Ishikawa (cell line): ENCODE measurements at regions not wholly inside any gene's neighbourhood (a gene's known extent, or its start where the extent isn't known, plus 50 kb on each side); places are given as distances from the start of the nearest gene placed in this dataset.

Experiments used
- CEBPB ChIP-seq: IDR thresholded peaks from 2 replicates; pipeline ENCODE4 v1.6.1; 2012
- CREB1 ChIP-seq: IDR thresholded peaks from 2 replicates; pipeline ENCODE4 v1.6.1; 2012; ENCODE audit warnings: low read depth
- EGR1 ChIP-seq: IDR thresholded peaks from 2 replicates; pipeline ENCODE4 v1.6.1; 2012
- EP300 ChIP-seq: IDR thresholded peaks from 2 replicates; pipeline ENCODE4 v1.6.1; 2012; ENCODE audit warnings: borderline replicate concordance
- FOXM1 ChIP-seq: IDR thresholded peaks from 2 replicates; pipeline ENCODE4 v1.6.1; 2012; ENCODE audit warnings: low read depth, borderline replicate concordance
- NFIC ChIP-seq: IDR thresholded peaks from 2 replicates; pipeline ENCODE4 v1.6.1; 2012
- RAD21 ChIP-seq: IDR thresholded peaks from 2 replicates; pipeline ENCODE4 v1.6.1; 2012; ENCODE audit warnings: low read depth
- TAF1 ChIP-seq: IDR thresholded peaks from 2 replicates; pipeline ENCODE4 v1.6.1; 2012; ENCODE audit warnings: low read depth, mild to moderate bottlenecking
- TCF12 ChIP-seq: IDR thresholded peaks from 2 replicates; pipeline ENCODE4 v1.6.1; 2012; ENCODE audit warnings: low read depth
- TEAD4 ChIP-seq: IDR thresholded peaks from 2 replicates; pipeline ENCODE4 v1.6.1; 2012
- YY1 ChIP-seq: IDR thresholded peaks from 2 replicates; pipeline ENCODE4 v1.6.1; 2012; ENCODE audit warnings: low read depth
- ZBTB7A ChIP-seq: IDR thresholded peaks from 2 replicates; pipeline ENCODE4 v1.6.1; 2012; ENCODE audit warnings: low read depth
- TF ChIP-seq, protein P1 (sequence below): IDR thresholded peaks from 2 replicates; pipeline ENCODE4 v1.6.1; 2012
- TF ChIP-seq, protein P2 (sequence below): IDR thresholded peaks from 2 replicates; pipeline ENCODE4 v1.6.1; 2012; ENCODE audit warnings: low read depth, mild to moderate bottlenecking
- TF ChIP-seq, protein P3 (sequence below): IDR thresholded peaks from 2 replicates; pipeline ENCODE4 v1.6.1; 2012

DNA sequence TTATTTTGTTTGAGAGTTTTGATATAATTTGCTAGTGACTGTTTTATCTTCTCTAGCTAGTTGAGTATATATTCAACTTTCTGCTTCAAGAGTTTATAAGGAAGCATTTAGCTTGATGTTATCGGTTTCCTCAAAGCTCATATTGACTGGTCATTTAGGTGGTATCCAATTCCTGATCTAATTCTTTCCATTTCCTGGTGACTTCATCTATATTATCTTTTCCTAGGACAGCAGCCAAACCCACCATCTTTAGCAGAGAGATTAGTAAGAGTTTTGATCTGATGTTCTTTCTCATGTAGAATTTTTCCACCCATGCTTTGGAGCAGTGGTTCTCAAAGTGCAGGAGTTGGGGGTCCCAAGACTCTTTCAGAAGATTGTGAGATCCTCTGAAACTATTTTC is 148.6 kb upstream of the STT3B start:
- TF ChIP-seq ZBTB7A (no peak), TEAD4 (no peak), RAD21 (no peak), CREB1 (no peak), EGR1 (no peak), YY1 (no peak), EP300 (no peak), TAF1 (no peak), FOXM1 (no peak), NFIC (no peak), CEBPB (no peak)
- TF ChIP-seq, protein P1, sequence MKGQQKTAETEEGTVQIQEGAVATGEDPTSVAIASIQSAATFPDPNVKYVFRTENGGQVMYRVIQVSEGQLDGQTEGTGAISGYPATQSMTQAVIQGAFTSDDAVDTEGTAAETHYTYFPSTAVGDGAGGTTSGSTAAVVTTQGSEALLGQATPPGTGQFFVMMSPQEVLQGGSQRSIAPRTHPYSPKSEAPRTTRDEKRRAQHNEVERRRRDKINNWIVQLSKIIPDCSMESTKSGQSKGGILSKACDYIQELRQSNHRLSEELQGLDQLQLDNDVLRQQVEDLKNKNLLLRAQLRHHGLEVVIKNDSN, result no peak
- TF ChIP-seq, protein P2, sequence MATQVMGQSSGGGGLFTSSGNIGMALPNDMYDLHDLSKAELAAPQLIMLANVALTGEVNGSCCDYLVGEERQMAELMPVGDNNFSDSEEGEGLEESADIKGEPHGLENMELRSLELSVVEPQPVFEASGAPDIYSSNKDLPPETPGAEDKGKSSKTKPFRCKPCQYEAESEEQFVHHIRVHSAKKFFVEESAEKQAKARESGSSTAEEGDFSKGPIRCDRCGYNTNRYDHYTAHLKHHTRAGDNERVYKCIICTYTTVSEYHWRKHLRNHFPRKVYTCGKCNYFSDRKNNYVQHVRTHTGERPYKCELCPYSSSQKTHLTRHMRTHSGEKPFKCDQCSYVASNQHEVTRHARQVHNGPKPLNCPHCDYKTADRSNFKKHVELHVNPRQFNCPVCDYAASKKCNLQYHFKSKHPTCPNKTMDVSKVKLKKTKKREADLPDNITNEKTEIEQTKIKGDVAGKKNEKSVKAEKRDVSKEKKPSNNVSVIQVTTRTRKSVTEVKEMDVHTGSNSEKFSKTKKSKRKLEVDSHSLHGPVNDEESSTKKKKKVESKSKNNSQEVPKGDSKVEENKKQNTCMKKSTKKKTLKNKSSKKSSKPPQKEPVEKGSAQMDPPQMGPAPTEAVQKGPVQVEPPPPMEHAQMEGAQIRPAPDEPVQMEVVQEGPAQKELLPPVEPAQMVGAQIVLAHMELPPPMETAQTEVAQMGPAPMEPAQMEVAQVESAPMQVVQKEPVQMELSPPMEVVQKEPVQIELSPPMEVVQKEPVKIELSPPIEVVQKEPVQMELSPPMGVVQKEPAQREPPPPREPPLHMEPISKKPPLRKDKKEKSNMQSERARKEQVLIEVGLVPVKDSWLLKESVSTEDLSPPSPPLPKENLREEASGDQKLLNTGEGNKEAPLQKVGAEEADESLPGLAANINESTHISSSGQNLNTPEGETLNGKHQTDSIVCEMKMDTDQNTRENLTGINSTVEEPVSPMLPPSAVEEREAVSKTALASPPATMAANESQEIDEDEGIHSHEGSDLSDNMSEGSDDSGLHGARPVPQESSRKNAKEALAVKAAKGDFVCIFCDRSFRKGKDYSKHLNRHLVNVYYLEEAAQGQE, result no peak
- TF ChIP-seq, protein P3, sequence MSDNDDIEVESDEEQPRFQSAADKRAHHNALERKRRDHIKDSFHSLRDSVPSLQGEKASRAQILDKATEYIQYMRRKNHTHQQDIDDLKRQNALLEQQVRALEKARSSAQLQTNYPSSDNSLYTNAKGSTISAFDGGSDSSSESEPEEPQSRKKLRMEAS, result no peak

DNA sequence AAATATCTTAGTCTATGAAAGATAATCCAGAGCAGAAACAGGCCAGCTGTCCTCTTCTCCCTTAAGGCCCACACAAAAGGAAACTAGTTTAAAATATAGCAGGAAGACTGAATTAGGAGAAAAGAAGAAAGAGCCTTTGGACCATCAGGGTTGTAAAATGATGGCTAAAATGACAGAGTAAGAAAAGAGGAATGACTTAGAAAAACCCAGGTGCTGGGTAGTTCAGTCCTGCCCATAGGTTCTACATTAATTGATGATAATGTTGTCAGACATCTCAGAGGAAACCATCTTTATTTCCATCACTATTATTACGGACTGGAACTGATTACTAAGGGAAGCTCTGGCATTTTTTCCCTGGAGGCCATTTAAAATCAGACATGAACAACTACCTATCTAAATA is 142.8 kb upstream of the STT3B start:
- TF ChIP-seq TAF1, result no peak
- TF ChIP-seq RAD21, result no peak
- no peak for TF ChIP-seq ZBTB7A
- TF ChIP-seq EP300, result no peak
- no peak for TF ChIP-seq FOXM1
- TF ChIP-seq, protein P2, result no peak
- TF ChIP-seq EGR1, result no peak
- TF ChIP-seq TCF12, result no peak
- TF ChIP-seq, protein P3, result no peak
- no peak for TF ChIP-seq NFIC

DNA sequence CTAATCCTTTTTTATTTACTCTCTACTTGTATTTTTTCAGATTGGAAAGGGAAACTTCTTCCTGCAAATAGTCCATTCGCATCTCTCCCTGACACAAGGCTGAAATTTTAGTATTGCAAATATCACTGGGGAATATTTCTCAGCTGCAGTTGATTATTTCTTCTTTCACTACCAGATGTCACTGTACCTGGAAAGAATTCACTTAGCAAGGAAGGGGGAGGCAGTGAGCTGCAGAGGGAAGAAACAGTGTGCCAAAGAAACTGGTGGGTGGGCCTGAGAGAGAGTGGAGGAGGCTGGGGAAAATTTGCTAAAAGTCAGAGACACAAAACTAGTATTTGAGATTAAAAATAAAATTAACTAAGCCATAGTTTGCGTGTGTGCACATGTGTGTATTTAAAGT is 142.3 kb upstream of the STT3B start:
- TF ChIP-seq TCF12 (no peak), EGR1 (no peak), NFIC (no peak), ZBTB7A (no peak)
- TF ChIP-seq, protein P3, result no peak

DNA sequence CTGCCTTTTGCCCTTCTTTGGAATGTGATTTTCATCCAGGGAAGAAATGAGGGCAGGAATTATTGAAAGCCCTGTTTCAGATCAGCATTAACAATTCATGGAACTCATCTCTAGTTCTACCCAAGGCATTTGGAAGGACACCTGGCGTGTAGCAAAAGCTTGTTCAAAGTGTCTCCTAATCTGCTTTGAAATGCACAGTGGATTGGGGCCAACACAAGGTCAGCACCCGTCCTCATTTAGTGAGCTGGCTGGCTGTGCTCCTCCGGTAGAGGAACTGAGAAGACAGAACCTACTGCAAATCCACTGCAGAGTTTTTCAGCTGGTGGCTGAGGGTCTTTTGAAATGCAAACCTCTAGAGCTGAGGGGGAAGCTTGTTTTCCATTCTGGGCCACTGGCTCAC is 141.6 kb upstream of the STT3B start:
- TF ChIP-seq EP300 (no peak), TAF1 (no peak), RAD21 (no peak), NFIC (no peak), TEAD4 (no peak), TCF12 (no peak), EGR1 (no peak)
- TF ChIP-seq, protein P1, result no peak
- TF ChIP-seq, protein P2, result no peak

DNA sequence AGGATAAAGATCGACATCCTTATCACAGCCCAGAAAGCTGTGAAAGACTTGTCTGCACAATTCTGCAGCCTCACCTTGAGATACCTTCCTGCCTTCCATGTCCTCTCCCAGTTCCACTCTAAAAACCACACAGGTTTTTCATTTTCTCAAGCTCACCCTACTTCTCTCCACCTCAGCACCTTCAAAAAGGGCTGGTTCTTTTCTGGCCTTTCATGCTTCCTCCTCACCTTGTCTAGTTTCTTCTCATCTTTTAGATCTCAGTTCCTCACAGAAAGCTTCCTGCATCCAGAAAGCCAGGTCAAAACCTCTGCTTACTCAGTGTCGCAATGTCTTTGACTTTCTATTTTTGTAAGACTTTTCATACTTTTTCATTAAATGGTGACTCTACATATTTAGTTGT is 140.2 kb upstream of the STT3B start:
- no peak for TF ChIP-seq TCF12
- no peak for TF ChIP-seq CEBPB
- TF ChIP-seq EP300, result no peak
- TF ChIP-seq, protein P3, result no peak
- TF ChIP-seq, protein P1, result no peak
- TF ChIP-seq, protein P2, result no peak
- no peak for TF ChIP-seq TEAD4
- TF ChIP-seq CREB1, result no peak
- TF ChIP-seq FOXM1, result no peak
- TF ChIP-seq YY1, result no peak
